ENCODE measurements at regions not wholly inside any gene's neighbourhood (a gene's known extent, or its start where the extent isn't known, plus 50 kb on each side); places are given as distances from the start of the nearest gene placed in this dataset.

DNA sequence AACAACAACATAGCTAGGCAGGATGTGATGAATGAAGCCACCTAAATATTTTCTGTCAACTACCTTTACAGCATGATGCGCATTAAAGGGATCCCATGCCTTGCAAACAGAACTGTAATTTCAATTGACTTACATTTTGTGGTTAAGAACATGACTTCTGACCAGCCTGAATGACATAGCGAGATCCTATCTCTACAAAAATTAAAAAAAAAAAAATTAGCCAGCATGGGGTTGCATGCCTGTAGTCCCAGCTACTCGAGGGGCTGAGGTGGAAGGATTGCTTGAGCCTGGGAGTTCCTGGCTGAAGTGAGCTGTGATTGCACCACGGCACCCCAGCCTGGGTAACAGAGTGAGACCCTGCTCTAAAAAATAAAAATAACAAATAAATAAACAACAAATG lies 680.6 kb downstream of the IQCM start:
- TF ChIP-seq POLR2A (IDR thresholded peaks at IDR 0.05), result no peak
- TF ChIP-seq, protein P1, sequence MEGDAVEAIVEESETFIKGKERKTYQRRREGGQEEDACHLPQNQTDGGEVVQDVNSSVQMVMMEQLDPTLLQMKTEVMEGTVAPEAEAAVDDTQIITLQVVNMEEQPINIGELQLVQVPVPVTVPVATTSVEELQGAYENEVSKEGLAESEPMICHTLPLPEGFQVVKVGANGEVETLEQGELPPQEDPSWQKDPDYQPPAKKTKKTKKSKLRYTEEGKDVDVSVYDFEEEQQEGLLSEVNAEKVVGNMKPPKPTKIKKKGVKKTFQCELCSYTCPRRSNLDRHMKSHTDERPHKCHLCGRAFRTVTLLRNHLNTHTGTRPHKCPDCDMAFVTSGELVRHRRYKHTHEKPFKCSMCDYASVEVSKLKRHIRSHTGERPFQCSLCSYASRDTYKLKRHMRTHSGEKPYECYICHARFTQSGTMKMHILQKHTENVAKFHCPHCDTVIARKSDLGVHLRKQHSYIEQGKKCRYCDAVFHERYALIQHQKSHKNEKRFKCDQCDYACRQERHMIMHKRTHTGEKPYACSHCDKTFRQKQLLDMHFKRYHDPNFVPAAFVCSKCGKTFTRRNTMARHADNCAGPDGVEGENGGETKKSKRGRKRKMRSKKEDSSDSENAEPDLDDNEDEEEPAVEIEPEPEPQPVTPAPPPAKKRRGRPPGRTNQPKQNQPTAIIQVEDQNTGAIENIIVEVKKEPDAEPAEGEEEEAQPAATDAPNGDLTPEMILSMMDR (IDR thresholded peaks at IDR 0.05 in 4 of 5, conservative IDR thresholded peaks at IDR 0.05 in 1 of 5), result no peak

Measured in gastrocnemius medialis (tissue), 4 donors.